ENCODE measurements at regions not wholly inside any gene's neighbourhood (a gene's known extent, or its start where the extent isn't known, plus 50 kb on each side); places are given as distances from the start of the nearest gene placed in this dataset.

- DNase-seq (ENCODE audit: low read depth) = peak; percentile 60
- TF ChIP-seq CTCF (IDR thresholded peaks at IDR 0.05; ENCODE audit: control insufficient read depth, extremely low read depth, insufficient read depth) = peak; percentile 57
- no peak overlapping the region for H3K4me3 ChIP-seq (ENCODE audit: low read depth, low read length)
Observed at GRCh38 chr4:108473163-108473720, 147.1 kb upstream of the RPL34 start.

DNA sequence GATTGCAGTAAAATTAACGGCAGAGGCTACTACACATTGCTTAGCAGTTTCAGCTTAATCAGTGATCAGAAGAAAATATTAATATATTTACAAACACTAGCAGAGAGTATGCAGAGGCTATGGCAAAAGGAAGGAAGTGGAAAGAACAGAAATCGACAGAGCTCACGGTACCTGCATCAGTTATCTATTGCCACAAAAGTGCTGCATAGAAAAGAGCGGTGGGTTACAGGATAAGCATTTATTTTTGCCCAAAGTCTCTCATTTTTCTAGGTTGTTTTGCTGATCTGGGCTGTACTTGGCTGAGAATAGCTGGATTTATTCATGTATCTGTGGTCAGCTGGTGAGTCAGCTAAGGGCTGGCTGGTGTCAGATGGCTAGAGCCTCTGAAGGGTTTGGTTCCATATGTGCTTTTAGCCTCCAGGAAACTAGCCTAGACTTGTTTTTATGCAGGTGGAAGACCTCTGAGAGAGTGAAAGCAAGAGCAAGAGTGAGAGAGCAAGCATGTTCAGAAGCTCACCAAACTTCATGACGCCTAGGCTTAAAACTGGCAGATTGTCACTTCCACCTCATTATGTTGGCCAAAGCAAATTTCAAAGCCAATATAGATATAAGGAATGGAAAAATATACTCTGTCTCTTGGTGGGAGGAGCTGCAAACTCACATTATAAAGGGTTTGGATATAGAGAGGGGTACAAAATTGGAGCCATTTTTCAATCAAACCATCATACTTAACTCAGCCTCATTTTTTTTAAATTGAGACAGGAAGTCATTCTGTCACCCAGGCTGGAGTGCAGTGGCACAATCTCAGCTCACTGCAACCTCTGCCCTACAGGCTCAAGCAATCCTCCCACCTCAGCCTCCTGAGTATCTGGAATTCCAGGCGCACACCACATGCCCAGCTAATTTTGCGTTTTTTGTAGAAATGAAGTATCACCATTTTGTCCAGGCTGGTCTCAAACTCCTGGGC, 153.2 kb upstream of the RPL34 start:
- TF ChIP-seq CTCF (IDR thresholded peaks at IDR 0.05; ENCODE audit: control insufficient read depth, extremely low read depth, insufficient read depth) = no peak
- DNase-seq (ENCODE audit: low read depth) = no peak
- H3K4me3 ChIP-seq (ENCODE audit: low read depth, low read length) = no peak overlapping the region

DNA sequence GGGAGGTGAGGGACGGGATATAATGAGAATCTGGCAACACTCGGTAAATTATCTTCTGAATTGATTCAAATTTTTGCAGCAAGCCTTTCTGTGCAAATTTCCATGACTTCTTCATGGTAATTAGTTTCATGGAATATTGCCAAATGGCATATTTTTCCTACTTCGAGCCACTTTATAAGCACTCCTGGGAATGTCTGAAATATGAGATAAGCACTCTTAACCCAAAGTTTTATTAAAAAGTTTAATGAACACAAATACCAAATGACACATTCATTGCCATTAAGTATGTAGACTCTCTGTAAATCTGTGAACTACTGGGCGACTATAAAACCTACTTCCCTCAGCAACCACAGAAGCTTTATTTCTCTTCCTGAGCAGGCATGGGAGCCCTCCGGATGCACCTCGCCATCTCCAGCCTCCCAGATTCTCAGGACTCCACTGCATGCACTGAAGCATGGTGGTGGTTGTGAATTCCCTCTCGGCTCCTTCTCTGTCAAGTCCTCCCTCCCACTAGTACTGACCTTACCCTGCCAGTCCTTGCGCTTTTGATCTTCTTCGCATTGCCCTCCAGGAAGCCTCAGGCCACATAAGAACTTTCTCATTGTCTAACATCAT, 154.4 kb upstream of the RPL34 start:
- DNase-seq (ENCODE audit: low read depth) = no peak
- no peak for TF ChIP-seq CTCF (IDR thresholded peaks at IDR 0.05; ENCODE audit: control insufficient read depth, extremely low read depth, insufficient read depth)

DNA sequence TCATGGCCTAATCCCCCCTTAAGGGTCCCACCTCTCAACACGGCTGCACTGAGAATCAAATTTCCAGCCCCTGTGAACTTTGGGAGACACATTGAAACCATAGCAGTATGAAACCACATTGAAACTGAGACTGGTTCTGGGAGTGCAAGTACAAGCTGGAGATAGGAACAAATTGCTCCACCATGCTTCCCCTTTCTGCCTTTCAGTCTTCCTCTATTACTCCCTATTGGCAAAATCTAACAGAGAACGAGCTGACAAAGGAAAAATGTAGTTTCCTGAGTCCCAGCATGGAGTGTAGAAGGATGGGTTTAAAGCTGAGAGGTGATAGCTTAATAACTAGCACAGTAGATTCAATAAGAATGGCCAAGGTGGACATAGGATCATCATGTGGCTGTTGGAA, 161.7 kb upstream of the RPL34 start:
- no peak overlapping the region for H3K4me3 ChIP-seq (ENCODE audit: low read depth, low read length)
- no peak for TF ChIP-seq CTCF (IDR thresholded peaks at IDR 0.05; ENCODE audit: control insufficient read depth, extremely low read depth, insufficient read depth)
- no peak for DNase-seq (ENCODE audit: low read depth)

More for the DNA sequence above, 154.4 kb upstream of the RPL34 start:
- H3K4me3 ChIP-seq (ENCODE audit: low read depth, low read length) = no peak overlapping the region

- peak; percentile 30 for DNase-seq (ENCODE audit: low read depth)
- H3K4me3 ChIP-seq (ENCODE audit: low read depth, low read length) = no peak overlapping the region
- no peak for TF ChIP-seq CTCF (IDR thresholded peaks at IDR 0.05; ENCODE audit: control insufficient read depth, extremely low read depth, insufficient read depth)
Observed at GRCh38 chr4:108454227-108454626, 166.1 kb upstream of the RPL34 start.

DNA sequence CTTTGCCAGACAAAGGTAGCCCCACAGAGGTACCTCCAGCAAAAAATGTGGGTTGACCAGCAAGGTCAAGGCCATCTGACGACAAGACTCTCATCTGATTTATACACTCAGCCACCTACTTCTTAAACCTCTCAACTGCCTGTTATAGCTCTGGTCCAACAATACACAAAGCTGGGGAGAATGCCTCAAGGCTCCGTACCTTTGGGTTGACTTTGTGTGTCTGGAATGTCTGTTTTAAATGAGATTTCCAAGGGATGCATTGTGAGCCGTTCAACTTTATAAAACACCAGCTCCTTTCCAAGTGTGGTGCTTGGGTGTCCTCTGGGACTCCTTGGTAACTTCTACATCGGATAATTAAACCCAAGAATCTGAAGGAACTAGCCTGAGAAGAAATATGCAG, 167.0 kb upstream of the RPL34 start:
- DNase-seq (ENCODE audit: low read depth) = no peak
- no peak for TF ChIP-seq CTCF (IDR thresholded peaks at IDR 0.05; ENCODE audit: control insufficient read depth, extremely low read depth, insufficient read depth)
- H3K4me3 ChIP-seq (ENCODE audit: low read depth, low read length) = no peak overlapping the region

All from LNCaP clone FGC (cell line).